ENCODE measurements at regions not wholly inside any gene's neighbourhood (a gene's known extent, or its start where the extent isn't known, plus 50 kb on each side); places are given as distances from the start of the nearest gene placed in this dataset.
"Not testable (repeated sequence)": the region's sequence is repeated elsewhere in the genome, so short reads cannot be mapped to it uniquely, and the experiment has no call there.

DNA sequence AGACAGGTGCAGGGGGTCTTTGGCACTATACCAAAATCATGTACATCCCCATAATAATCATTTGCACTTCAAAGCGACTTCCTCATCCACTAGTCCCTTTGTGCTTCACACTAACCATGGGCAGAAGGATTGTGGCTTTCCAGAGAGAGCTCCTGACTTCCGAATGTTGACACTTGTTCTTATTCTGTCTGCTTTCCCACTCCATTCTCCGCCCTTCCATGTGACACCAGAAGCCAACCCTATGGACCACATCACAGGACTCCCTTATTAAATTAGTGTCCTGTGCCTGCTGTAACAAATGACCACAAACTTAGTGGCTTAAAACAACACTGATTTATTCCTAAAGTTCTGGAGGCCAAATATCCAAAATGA, 91.6 kb downstream of the CMC2 start:
- no peak for DNase-seq (ENCODE audit: low read depth)

DNA sequence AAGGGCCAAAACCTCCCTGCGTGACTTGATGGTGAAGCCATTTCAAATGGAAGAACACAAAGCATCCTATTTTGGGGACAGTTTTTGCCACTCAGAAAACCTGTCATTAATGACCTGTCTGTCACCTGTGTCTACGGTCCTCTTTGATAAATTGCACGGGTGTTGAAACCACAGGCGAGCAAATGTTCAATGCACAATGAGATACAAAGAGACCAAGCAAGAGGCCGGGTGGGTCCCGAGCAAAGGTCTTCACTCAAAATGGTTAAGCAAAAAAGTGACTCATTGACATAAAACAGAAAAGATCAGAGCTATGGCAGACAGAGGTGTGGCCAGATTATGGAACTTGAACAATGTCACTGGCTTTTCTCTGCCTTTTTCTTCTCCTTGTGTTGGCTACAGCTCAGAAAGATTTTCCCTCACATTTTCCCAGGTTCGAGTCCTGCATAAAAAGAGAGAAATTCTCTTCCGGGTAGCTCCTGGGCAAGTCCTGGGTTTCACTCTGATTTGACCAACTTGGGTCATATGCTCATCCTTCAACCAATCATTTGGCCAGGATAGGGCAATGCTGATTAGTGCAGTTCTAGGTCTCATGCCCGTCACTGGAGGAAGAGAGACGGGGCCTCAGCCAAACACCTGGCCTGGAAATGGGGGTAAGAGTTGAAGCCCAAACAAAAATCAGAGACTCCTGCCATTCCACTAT, 92.2 kb downstream of the CMC2 start:
- DNase-seq (ENCODE audit: low read depth), result no peak

DNA sequence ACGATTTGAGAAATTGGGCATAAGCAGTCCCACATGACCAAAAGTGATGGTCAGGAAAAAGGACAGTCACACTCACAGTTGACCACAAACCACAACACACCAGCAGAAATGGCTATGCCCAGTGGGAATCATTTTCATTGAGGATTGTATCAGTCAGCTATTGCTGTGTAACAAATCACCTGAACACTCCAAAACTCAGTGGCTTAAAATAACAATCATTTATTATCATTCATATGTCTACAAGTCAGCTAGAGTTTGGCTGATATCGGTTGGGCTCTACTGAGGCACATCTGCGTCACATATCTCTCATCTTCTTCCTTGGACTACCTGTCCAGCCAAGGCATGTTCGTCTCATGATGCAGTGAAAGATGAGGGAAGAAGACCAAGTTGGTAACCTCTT, 93.3 kb downstream of the CMC2 start:
- no peak for DNase-seq (ENCODE audit: low read depth)

DNA sequence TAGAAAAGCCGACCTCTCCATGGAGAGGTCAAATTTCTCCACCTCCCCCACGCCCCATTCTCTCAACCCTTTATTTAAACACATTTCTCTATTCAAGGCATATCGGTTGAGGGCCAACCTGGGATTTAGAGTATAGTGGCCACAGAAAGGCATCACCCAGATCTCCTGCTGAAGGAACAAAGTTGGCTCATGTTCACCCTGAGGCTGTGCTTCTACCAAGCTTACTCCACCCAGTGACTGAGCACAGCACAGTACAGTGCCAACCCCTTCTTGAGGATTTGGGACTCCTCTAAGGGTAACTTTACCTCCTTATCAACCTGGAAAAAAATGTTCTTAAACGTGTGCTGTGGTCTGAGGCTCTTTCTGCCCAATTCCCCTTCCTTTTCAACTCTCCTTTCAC, 94.0 kb downstream of the CMC2 start:
- DNase-seq (ENCODE audit: low read depth), result no peak

DNA sequence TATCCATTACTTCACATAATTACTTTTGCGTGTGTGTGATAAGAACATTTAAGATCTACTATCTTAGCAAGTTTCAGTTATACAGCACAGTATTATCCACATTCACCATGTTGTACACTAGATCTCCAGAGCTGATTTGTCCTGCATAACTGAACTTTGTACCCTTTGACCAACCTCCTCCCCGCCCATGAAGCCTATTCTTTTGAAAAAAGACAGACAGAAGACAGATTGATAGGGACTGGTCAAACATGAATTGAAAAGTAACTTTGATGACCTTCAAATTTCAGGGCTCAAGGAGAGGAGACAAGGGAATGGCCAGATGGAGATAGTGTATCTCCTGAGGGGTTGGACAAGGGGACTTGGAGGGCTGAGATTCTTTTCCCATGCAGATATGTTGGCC, 96.3 kb downstream of the CMC2 start:
- no peak for DNase-seq (ENCODE audit: low read depth)

DNA sequence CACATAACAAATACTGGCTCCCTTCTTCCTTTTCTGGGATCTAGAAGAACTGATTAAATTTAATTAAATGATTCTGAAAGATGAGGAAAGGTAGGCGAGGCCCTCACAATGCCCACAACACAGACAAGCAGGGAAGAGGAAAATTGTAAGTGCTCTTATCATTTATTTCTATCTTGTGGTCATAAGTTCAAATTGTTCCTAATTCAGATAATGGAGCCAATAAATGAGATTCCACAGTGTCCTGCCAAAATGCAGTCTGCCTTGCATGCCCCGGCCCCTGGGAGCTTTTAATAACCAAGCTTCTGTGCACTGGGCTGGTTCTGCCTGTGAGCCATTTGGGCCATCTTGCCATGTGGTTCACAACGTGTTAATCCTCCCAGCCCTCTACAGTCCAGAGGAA, 97.0 kb downstream of the CMC2 start:
- no peak for DNase-seq (ENCODE audit: low read depth)

DNA sequence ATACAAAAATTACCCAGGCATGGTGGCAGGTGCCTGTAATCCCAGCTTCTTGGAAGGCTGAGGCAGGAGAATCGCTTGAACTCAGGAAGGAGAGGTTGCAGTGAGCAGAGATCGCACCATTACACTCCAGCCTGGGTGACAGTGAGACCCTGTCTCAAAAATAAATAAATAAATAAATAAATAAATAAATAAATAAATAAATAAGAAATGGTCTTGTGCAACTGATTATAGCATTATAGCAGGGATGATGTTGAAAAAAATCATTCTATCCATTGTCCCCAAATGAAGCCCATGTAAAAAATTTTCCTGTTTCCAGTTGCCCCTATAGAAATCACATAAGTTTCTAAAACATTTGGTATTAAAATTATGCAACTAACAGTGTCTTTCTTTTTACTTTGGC, 100.5 kb downstream of the CMC2 start:
- not testable (repeated sequence) for DNase-seq (ENCODE audit: low read depth)

DNA sequence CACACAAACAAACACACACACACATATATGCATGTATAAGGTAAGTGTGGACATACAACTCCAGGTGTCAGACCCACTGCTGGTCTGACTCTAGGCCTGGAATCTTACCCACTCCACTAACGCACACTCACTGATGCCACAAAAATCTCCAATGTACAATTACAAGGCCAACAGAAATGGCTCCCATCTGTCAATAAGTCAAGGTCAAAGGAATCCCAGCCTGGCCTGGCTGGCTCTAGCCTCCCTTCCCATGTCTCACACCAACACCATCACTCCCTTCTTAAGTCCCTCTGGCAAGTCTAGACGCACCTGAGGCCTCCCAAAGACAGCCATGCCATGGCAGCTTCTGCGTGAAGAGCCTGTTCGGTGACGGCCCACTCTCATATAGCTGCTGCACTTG, 99.2 kb upstream of the CDYL2 start:
- DNase-seq (ENCODE audit: low read depth), result no peak

DNA sequence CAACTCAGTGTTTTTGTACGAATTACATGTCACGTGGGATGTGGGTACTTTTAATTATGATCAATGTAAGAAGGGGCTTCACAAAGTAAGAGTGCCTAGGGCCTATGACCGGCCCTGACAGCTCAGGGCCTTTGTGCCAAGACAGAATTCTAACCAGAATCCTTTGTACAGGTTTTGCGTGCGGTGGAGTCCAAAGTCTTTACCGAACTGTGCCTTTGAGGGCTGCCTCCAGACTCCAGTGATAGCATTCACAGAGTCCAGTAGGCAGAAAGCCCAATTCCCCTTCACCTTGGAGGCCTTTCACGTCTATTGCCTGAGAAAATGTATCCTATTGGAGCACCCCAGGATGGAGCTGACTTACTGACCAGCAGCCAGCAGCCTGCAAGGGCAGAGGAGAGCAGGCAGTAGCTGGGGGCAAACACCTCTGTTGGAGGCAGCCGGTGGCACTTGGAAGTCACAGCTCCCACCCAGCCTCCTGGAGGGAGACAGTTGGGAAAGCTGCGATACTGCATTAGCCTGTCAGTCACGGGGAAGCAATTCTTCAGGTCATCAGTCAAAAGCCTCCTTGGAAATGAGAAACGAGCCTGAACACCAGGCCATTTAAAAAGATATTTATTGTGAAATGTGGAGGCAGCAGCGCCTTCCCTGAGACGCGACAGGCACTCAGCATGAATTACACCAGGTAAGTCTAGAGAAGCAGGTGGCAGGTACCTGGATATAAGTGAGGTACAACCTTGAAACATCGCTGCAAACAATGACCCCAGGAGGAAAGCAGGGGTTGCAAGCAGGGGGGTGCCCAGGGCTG, 98.1 kb upstream of the CDYL2 start:
- no peak for DNase-seq (ENCODE audit: low read depth)

DNA sequence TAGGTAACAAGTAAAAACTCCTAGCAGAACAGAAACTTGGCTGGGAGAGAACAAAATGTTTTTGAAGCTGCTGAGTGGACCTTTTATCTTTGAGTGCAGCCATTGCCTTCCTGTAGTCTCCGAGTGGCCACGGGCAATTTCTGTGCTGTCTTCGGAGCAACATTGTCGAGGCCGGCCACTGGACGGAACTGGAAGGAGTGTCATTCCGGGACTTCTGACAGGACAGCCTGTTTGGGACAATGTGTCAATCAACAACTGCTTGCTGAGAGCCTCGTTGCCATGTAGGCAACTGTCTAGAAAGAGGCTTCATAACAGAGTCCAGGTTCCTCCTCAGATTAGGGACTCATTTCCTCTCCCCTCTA, 96.2 kb upstream of the CDYL2 start:
- no peak for DNase-seq (ENCODE audit: low read depth)

DNA sequence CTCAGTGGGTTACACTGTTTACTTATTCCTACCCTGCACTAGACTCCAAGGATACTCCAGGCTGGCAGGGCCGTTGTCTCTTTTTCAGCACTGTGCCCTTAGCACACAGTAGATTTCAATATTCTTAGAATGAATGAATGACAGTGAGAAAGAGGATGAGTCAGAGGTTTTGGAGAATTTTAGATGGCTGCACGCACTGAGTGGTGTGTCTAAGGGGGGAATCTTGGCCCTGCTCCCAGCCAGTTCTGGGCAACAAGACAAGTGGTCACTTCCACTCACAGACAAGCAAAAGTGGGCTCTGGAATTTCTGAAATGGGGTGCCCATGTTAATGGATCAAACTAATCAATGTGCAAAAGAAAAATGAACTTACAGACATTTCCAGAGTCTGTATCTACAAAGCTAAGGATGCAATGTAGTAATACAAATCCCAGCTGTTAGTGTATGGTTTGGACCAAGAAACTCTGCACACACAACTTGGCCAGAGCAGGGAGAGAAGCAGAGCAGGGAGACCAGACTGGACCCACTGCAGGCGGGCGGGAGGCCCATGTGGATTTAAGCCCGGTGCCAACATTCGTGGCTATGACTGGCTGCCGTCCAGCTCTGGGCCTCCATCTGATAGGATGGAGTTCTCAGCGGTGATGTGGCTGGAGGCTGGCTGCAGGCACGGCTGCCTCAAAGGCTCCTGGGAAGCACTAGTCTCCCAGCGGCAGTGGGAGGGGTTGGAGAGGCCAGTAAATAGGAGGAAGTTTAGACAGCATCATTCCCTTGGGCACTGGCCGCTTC, 95.6 kb upstream of the CDYL2 start:
- DNase-seq (ENCODE audit: low read depth), result peak; percentile 26

DNA sequence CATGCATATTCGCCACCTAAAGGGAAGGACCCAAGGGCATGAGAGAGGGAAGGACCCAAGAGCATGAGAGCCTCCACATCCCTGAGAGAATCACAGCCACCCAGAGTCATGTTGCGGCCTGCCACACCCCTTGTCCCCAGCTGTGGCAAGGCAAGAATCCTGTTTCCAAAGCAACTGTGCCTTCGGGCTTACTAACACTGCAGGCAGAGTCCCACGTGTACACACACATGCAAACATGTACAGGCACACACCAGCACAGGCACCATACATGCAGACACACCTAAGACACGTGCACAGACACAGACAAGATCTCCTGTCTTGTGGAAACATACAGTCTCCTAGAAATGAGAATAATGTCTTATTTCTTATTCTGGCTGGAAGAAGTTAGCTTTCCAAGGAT, 92.4 kb upstream of the CDYL2 start:
- no peak for DNase-seq (ENCODE audit: low read depth)

DNA sequence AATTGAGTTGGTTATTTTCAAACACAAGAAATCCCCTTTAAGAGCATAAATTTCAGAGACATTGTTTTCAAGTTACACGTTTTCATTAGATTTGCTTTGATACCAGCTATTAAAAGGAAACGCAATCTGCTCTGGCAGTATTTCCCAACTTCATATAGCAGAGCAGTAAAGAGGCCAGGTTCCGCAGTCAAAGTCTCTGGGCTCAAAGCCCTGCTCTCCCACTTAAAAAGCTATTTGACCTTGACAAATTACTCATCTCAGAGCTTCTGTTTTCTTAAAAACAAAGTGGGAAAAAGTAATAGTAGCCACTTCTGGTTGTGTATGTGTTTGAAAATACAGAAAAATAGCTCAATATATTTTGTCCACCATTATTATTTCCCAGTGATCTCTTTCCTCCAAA, 89.7 kb upstream of the CDYL2 start:
- no peak for DNase-seq (ENCODE audit: low read depth)

DNA sequence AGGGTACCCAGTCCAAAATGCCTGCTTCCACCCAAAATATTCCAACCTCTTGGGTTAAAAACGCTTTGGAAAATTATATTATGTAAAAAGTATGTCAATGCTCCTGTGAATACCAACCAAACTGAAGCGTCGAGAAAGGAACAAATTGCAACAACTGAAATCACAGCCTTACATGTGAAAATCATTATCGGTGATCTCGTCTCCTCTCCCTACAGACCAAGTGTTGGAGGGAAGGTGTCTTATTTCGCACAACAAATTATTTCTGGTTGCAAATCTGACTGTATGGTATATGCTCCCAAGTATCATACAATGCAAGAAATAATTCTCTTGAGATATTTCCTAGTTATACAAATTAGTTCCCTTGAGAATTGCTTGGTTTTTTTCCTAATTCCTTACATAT, 89.3 kb upstream of the CDYL2 start:
- no peak for DNase-seq (ENCODE audit: low read depth)

DNA sequence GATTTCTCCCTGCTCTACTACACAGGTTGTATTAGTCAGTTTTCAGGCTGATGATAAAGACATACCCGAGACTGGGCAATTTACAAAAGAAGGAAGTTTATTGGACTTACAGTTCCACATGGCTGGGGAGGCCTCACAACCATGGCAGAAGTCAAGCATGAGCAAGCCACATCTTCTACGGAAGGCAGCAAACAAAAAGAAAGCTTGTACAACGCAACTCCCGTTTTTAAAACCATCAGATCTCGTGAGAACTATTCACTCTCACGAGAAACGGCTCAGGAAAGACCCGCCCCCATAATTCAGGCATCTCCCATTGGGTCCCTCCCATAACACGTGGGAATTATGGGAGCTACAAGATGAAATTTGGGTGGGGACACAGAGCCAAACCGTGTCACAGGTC, 88.0 kb upstream of the CDYL2 start:
- DNase-seq (ENCODE audit: low read depth), result not testable (repeated sequence)

DNA sequence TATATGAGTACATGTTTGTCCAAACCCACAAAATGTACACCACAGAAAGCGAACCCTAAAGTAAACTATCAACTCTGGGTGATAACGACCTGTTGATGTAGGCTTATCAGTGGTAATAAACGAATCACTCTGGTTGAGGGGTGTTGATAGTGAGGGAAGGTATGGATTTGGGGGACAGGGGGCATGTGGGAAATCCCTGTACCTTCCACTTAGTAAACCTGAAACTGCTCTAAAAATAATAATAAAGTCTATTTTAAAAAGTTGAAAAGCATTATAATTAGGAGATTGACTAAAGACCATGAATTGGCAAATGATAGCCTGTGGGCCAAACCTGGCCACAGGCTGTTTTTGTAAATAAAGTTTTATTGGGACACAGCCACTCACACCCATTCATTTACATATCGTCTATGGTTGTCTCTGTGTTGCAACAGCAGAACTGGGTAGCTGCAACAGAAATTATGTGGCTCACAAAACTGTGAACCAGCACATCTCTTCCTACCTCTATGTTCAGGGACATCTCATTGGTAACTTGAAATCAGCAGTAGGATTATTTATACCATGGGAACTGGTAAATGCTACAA, 85.5 kb upstream of the CDYL2 start:
- DNase-seq (ENCODE audit: low read depth), result no peak

DNA sequence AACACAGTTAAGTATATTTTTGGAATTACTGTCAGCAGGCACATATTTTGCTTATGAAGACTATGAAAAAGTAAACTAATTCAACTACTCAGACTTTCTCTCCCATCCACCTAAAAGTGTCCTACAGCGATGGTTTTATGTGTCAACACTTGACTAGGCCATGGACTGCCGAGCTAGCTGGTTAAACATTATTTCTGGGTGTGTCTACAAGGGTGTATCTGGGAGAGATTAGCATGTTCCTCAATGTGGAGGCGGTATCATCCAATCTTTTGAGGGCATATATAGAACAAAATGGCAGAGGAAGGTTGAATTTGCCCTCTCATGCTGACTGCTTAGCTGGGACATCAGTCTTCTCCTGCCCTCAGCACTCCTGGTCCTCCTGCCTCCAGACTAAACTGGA, 82.7 kb upstream of the CDYL2 start:
- DNase-seq (ENCODE audit: low read depth), result no peak

DNA sequence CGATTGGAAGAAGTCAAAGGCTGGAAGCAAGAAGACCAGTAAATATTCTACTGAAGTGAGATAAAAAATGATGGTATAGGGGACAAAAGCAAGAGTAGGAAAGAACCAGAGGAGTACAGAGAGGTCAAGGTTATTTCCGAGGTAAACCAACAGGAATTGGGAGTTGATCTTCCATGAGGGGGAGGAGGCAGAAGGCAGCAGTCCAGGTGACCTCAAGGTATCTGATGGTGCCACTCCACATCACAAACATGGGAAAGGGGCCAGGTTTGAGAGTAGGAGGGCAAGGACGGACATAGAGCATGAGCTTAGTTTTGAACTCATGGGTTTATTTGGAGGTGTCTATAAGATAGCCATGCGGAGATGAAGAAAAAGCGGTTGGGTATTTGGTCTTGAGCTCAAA, 79.4 kb upstream of the CDYL2 start:
- no peak for DNase-seq (ENCODE audit: low read depth)

DNA sequence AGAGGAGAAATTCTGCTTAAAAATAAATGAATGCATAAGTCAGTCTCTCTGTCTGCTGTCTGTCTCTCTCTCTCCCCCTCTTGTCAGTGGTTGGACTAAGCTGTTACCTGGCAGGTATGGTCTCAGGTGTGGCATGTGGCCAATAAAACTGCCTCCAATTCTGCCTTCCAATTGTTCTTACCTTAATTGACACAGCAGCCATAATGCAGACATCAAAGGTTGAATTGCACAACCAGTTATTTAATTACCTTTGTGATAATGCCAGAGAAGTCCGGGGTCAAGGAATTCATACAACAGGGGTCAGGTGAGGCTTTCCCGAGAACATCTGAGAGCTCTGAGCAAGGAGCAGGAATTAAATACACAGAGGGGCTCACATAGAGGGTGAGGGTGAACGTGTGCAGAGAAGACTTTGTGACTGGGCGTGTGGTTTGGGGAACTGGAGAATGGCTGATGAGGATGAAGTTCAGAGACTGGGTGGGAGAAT, 78.8 kb upstream of the CDYL2 start:
- no peak for DNase-seq (ENCODE audit: low read depth)

DNA sequence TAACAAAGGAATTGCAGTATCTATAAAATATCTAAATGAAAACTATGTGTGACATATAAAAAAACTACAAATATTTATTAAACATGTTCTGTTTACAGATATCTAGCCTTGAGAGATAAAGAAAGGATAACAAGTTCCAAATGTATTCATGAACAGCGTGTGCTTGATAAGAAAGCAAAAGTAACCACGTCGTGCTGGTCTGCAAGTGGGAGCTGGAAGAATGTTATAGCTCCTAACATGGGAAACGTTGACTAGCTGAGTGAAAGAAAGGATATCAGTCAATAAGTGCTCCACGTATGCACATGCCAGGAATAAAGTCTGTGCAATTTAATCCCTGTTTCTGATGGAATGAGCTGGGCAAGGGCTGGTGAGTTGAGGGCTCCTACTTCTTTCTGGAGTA, 71.2 kb upstream of the CDYL2 start:
- no peak for DNase-seq (ENCODE audit: low read depth)

DNA sequence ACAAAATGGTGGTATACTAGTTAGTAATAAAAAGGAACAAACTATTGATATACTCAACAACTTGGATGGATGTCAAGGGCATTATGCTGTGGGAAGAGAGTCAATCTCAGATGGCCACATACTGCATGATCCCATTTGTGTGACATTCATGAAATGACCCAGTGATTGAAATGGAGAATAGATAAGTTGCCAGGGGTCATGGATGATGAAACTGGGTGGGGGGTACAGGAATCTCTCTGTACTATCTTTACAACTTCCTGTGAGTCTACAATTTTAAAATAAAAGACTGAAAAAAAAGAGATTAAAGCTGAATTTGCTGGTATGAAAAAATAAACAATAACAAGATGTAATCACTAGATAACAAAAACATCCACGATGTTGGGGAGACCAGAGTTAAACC, 70.5 kb upstream of the CDYL2 start:
- no peak for DNase-seq (ENCODE audit: low read depth)

DNA sequence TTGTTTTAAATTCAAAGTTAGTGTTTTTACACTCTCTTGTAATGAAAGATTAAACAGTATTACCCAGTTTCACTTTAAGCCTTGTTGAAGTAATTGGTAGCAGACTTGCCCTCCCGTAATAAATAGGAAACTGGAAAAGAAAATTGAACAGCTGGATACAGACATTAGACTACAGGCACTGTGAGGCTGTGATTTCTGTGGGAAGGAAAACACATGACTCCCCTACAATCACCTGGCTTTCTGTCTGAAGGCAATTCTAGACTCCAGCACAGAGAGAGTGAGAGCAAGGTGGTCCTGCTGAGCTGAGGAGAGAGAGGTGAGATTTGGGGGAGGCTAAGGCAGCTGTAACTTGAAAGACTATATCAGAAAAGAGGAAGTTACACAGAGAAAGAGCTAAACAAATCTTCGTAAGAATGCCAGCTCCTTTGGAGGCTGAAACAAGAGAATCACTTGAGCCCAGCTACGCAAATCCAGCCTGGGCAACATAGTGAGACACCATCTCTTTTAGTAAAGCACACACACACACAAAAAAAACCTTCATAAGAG, 57.8 kb upstream of the CDYL2 start:
- no peak for DNase-seq (ENCODE audit: low read depth)
